Fibroblast of lung (primary cell): ENCODE measurements at regions not wholly inside any gene's neighbourhood (a gene's known extent, or its start where the extent isn't known, plus 50 kb on each side); places are given as distances from the start of the nearest gene placed in this dataset.

Source experiments
- CTCF ChIP-seq, 2 donors: IDR thresholded peaks in 1 of 2; conservative IDR thresholded peaks in 1 of 2; 1 replicate in 1 of 2; 2 replicates in 1 of 2; pipeline ENCODE4 v1.5.1; 2011 to 2012; ENCODE audit warnings: low read length in 2 of 2, control low read depth in 1 of 2, inconsistent platforms in 1 of 2, low read depth in 1 of 2, mild to moderate bottlenecking in 1 of 2
- EZH2 ChIP-seq: IDR thresholded peaks from 2 replicates; pipeline ENCODE4 v1.5.1; 2012; ENCODE audit warnings: low read length, control low read depth, mild to moderate bottlenecking; ENCODE audit errors: missing control alignments

- TF ChIP-seq CTCF (conservative IDR thresholded peaks at IDR 0.05 in 1 of 2, IDR thresholded peaks at IDR 0.05 in 1 of 2; ENCODE audit: low read depth in 1 of 2, low read length in 2 of 2) = no peak
- TF ChIP-seq EZH2 = no peak
Measured at GRCh38 chr12:83471341-83471740, 784.6 kb downstream of the TMTC2 start.
